Left lung (tissue), 4 donors: ENCODE measurements at regions not wholly inside any gene's neighbourhood (a gene's known extent, or its start where the extent isn't known, plus 50 kb on each side); places are given as distances from the start of the nearest gene placed in this dataset.

Experiments
- ATAC-seq: fragments of 200-7000 bp; cut with Tn5 transposase; one replicate; pipeline ENCODE4 v1.9.1; 2020; ENCODE audit warnings: moderate library complexity
- DNase-seq, 4 donors: peaks; one replicate each; pipeline ENCODE4 v3.0.0-alpha.2; 2013 to 2020
- H3K27ac ChIP-seq, 2 donors: fragments of 200-600 bp; sonication (generic) in 1 of 2; one replicate each; pipeline versions ENCODE4 v1.5.0 to v1.8.0; 2020 to 2021
- H3K27me3 ChIP-seq, 2 donors: fragments of 200-600 bp; sonication (generic) in 1 of 2; one replicate each; pipeline versions ENCODE4 v1.5.0 to v1.8.0; 2020 to 2021
- H3K36me3 ChIP-seq, 2 donors: fragments of 200-600 bp; sonication (generic) in 1 of 2; one replicate each; pipeline versions ENCODE4 v1.5.0 to v1.8.0; 2020 to 2021
- H3K4me1 ChIP-seq, 2 donors: fragments of 200-600 bp; one replicate each; pipeline ENCODE4 v1.8.0; 2021
- H3K4me3 ChIP-seq, 2 donors: fragments of 200-600 bp; sonication (generic) in 1 of 2; one replicate each; pipeline versions ENCODE4 v1.5.0 to v1.8.0; 2020 to 2021; ENCODE audit warnings: mild to moderate bottlenecking in 1 of 2
- H3K9me3 ChIP-seq, 2 donors: fragments of 200-600 bp; sonication (generic) in 1 of 2; one replicate each; pipeline versions ENCODE4 v1.5.0 to v1.8.0; 2020 to 2021
- CTCF ChIP-seq, 2 donors: fragments of 200-600 bp; sonication (generic) in 1 of 2; IDR thresholded peaks; one replicate each; pipeline versions ENCODE4 v1.5.0 to v1.8.0; 2021; ENCODE audit warnings: antibody characterized with exemption in 2 of 2
- intact Hi-C, 2 donors: fragments of 100-400 bp; cut with DNase I; formaldehyde crosslinking; loops; one replicate each; pipeline versions ENCODE4 v1.11.2 to v1.14.2; 2022
- donor health status: DM: no; HTN: yes; CAD: no.
- donor health status: DM: no; HTN: no; CAD: no.

GRCh38 chr5:118778941-118779340, 209.4 kb downstream of the DTWD2 start:
- Histone ChIP-seq H3K27ac (no peak overlapping the region), H3K4me1 (no peaks in the 10 kb centered on the region), H3K9me3 (peaks cover 0 to 3% of the 10 kb centered on the region in 2 donors), H3K4me3 (no peak overlapping the region), H3K36me3 (no peaks in the 10 kb centered on the region), H3K27me3 (no peaks in the 10 kb centered on the region)
- ATAC-seq = no peak
- DNase-seq = no peak
- intact Hi-C loops = no loop called here
- TF ChIP-seq CTCF (IDR thresholded peaks at IDR 0.05) = no peak

- no peak for DNase-seq
- TF ChIP-seq CTCF (IDR thresholded peaks at IDR 0.05) = no peak
- no peak for ATAC-seq
- H3K27ac ChIP-seq = no peak overlapping the region
- peaks cover 0 to 3% of the 10 kb centered on the region in 2 donors for H3K9me3 ChIP-seq
- intact Hi-C loops = no loop called here
- H3K4me1 ChIP-seq = no peaks in the 10 kb centered on the region
- no peaks in the 10 kb centered on the region for H3K27me3 ChIP-seq
- no peaks in the 10 kb centered on the region for H3K36me3 ChIP-seq
- H3K4me3 ChIP-seq = no peak overlapping the region
These were observed 211.1 kb downstream of the DTWD2 start for GRCh38 chr5:118777189-118777736.

- no peaks in the 10 kb centered on the region for H3K36me3 ChIP-seq
- no peak for DNase-seq
- intact Hi-C loops = no loop called here
- H3K4me1 ChIP-seq = no peaks in the 10 kb centered on the region
- H3K4me3 ChIP-seq = no peak overlapping the region
- no peak overlapping the region for H3K27ac ChIP-seq
- no peaks in the 10 kb centered on the region for H3K27me3 ChIP-seq
- no peak for TF ChIP-seq CTCF (IDR thresholded peaks at IDR 0.05)
- H3K9me3 ChIP-seq = no peaks in the 10 kb centered on the region
- no peak for ATAC-seq
These were observed 211.6 kb downstream of the DTWD2 start for GRCh38 chr5:118776755-118777154.

- Histone ChIP-seq H3K27ac (no peak overlapping the region), H3K36me3 (no peaks in the 10 kb centered on the region), H3K9me3 (no peaks in the 10 kb centered on the region), H3K4me1 (no peaks in the 10 kb centered on the region), H3K4me3 (no peak overlapping the region), H3K27me3 (no peaks in the 10 kb centered on the region)
- no peak for DNase-seq
- no peak for TF ChIP-seq CTCF (IDR thresholded peaks at IDR 0.05)
- intact Hi-C loops = no loop called here
- ATAC-seq = no peak
These were observed 212.4 kb downstream of the DTWD2 start for GRCh38 chr5:118775790-118776499.

GRCh38 chr5:118768607-118769175, 219.7 kb downstream of the DTWD2 start:
- DNase-seq (no peak), ATAC-seq (no peak)
- Histone ChIP-seq H3K36me3 (no peaks in the 10 kb centered on the region), H3K27ac (no peak overlapping the region), H3K27me3 (no peaks in the 10 kb centered on the region), H3K9me3 (no peaks in the 10 kb centered on the region), H3K4me3 (no peak overlapping the region), H3K4me1 (no peaks in the 10 kb centered on the region)
- no peak for TF ChIP-seq CTCF (IDR thresholded peaks at IDR 0.05)
- intact Hi-C loops = no loop called here
